ENCODE measurements at regions not wholly inside any gene's neighbourhood (a gene's known extent, or its start where the extent isn't known, plus 50 kb on each side); places are given as distances from the start of the nearest gene placed in this dataset.
"Not testable (repeated sequence)": the region's sequence is repeated elsewhere in the genome, so short reads cannot be mapped to it uniquely, and the experiment has no call there.

DNA sequence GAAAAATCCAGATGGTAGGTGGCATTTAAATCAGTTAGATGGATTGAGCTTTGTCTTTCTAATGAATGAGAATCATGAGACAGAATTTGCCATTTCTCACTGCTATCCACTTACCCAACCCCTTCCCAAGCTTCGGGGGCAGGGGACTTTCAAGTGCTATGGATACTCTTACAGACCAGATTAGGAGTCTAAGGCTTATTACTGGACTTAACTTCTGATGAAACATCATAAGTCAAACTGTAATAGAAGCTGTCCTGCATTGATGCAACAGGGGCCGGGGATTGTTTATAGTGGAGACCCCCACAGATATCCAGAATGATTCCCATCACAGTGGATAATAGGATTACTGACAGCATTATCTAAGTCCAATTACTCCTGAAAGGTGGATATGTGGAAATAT lies 267.0 kb downstream of the NUF2 start:
- H3K4me3 ChIP-seq (ENCODE audit: low read length) = no peak overlapping the region
- no peak for DNase-seq (ENCODE audit: low read depth)
- TF ChIP-seq, protein P1, sequence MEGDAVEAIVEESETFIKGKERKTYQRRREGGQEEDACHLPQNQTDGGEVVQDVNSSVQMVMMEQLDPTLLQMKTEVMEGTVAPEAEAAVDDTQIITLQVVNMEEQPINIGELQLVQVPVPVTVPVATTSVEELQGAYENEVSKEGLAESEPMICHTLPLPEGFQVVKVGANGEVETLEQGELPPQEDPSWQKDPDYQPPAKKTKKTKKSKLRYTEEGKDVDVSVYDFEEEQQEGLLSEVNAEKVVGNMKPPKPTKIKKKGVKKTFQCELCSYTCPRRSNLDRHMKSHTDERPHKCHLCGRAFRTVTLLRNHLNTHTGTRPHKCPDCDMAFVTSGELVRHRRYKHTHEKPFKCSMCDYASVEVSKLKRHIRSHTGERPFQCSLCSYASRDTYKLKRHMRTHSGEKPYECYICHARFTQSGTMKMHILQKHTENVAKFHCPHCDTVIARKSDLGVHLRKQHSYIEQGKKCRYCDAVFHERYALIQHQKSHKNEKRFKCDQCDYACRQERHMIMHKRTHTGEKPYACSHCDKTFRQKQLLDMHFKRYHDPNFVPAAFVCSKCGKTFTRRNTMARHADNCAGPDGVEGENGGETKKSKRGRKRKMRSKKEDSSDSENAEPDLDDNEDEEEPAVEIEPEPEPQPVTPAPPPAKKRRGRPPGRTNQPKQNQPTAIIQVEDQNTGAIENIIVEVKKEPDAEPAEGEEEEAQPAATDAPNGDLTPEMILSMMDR (IDR thresholded peaks at IDR 0.05; ENCODE audit: insufficient read depth, low read depth, low read length, missing control alignments) = no peak

DNA sequence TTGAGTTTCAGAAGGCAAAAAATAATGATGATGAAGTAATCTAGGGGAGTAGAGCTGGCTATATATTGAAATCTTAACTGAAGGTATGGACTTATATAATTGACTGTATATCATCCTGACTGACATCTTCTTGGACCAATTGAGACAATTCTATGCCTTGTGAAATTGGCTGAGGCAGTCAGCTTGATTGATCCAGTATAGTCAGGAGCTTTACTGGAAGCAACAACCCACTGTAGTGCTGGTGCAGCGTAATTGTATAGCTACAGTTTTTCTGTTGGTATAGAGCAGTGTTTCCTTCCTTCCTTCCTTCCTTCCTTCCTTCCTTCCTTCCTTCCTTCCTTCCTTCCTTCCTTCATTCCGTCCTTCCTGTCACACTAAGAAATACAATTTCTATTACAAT lies 268.0 kb downstream of the NUF2 start:
- H3K4me3 ChIP-seq (ENCODE audit: low read length) = no peak overlapping the region
- no peak for DNase-seq (ENCODE audit: low read depth)
- TF ChIP-seq, protein P1 (IDR thresholded peaks at IDR 0.05; ENCODE audit: insufficient read depth, low read depth, low read length, missing control alignments) = no peak

DNA sequence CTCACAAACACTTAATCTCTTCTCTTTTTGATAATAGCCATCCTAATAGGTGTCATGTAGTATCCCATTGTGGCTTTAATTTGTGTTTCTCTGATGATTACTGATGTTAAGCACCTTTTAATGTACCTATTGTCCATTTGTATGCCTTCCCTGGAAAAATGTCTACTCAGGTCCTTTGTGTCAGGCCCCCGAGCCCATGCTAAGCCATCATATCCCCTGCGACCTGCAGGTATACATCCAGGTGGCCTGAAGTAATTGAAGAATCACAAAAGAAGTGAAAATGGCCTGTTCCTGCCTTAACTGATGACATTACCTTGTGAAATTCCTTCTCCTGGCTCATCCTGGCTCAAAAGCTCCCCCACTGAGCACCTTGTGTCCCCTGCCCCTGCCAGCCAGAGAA lies 269.4 kb downstream of the NUF2 start:
- DNase-seq (ENCODE audit: low read depth); H3K4me3 ChIP-seq (ENCODE audit: low read length): not testable (repeated sequence)

DNA sequence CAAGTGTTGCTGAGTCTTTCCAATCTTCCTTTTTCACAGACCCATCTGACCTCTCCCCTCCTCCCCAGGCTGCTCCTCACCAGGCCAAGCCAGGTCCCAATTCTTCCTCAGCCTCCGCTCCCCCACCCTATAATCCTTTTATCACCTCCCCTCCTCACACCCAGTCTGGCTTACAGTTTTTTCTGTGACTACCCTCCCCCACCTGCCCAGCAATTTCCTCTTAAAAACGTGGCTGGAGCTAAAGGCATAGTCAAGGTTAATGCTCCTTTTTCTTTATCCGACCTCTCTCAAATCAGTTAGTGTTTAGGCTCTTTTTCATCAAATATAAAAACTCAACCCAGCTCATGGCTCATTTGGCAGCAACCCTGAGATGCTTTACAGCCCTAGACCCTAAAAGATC lies 270.9 kb downstream of the NUF2 start:
- not testable (repeated sequence) for DNase-seq (ENCODE audit: low read depth); H3K4me3 ChIP-seq (ENCODE audit: low read length)

DNA sequence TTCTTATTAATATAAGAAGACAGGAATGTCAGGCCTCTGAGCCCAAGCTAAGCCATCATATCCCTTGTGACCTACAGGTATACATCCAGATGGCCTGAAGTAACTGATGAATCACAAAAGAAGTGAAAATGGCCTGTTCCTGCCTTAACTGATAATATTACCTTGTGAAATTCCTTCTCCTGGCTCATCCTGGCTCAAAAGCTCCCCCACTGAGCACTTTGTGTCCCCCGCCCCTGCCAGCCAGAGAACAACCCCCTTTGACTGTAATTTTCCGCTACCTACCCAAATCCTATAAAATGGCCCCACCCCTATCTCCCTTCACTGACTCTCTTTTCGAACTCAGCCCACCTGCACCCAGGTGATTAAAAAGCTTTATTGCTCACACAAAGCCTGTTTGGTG lies 274.4 kb downstream of the NUF2 start:
- not testable (repeated sequence) for DNase-seq (ENCODE audit: low read depth); H3K4me3 ChIP-seq (ENCODE audit: low read length)

DNA sequence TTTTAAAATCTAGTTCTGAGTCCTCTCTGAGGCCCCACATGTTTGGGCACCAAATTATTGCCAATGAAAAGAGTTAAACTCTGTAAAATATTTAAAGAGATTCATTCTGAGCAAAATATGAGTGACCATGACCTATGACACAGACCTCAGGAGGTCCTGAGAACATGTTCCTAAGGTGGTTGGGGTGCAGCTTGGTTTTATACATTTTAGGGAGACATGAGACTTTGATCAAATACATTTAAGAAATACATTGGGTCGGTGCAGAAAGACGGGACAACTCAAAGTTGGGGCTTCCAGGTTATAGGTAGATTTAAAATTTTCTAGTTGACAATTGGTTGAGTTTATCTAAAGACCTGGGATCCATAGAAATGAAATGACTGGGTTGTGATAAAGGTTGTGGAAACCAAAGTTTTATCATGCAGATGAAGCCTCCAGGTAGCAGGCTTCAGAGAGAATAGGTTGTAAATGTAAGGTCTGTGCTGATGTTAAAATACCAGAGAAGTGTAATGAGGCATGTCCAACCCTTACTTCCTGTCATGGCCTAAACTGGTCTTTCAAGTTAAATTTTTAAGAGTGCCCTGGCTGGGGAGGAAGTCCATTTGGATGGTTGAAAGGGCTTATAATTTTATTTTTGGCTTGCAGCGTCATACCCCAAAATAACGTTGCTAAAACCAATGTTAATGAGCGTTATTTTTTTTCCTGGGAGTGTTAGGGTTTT lies 274.9 kb downstream of the NUF2 start:
- TF ChIP-seq, protein P1 (IDR thresholded peaks at IDR 0.05; ENCODE audit: insufficient read depth, low read depth, low read length, missing control alignments) = no peak
- DNase-seq (ENCODE audit: low read depth) = peak; percentile 4
- no peak overlapping the region for H3K4me3 ChIP-seq (ENCODE audit: low read length)

DNA sequence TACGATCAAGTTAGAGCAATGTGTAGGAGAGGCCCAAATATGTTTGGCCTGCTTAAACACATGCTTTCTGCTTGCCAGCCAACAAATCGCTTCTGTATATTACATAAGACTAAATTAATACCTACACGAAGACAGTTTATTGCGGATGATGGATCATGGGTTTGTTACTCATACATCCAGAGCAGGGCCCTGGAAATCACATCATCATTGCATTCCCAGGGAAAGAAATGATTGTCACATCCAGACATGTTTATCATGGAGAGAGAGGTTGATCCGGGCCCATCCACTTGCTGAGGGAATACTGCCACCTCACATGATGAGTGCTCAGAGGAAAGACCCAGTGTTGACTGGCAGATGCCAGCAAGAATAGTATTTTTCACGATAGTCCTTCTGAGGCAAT lies 282.6 kb downstream of the NUF2 start:
- no peak overlapping the region for H3K4me3 ChIP-seq (ENCODE audit: low read length)
- DNase-seq (ENCODE audit: low read depth) = no peak
- TF ChIP-seq, protein P1 (IDR thresholded peaks at IDR 0.05; ENCODE audit: insufficient read depth, low read depth, low read length, missing control alignments) = no peak

DNA sequence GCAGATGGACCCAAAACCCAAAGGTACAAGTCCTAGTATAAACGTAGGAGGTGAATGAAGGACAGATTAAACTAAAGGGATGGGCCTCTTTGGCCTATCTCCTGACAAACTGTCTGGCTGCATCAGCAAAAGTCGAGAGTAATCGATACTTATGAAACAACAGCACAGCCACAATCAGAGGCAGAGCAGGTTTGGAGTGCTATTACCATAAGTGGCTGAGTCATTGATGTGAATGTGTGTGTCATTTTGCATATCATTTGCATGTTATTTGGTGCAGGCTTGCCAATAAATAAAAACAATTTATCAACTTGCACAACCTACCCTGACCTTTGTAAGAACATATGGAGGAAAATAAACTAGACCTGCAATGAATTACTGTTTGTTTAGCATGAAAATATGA lies 283.1 kb downstream of the NUF2 start:
- no peak overlapping the region for H3K4me3 ChIP-seq (ENCODE audit: low read length)
- TF ChIP-seq, protein P1 (IDR thresholded peaks at IDR 0.05; ENCODE audit: insufficient read depth, low read depth, low read length, missing control alignments) = no peak
- no peak for DNase-seq (ENCODE audit: low read depth)

DNA sequence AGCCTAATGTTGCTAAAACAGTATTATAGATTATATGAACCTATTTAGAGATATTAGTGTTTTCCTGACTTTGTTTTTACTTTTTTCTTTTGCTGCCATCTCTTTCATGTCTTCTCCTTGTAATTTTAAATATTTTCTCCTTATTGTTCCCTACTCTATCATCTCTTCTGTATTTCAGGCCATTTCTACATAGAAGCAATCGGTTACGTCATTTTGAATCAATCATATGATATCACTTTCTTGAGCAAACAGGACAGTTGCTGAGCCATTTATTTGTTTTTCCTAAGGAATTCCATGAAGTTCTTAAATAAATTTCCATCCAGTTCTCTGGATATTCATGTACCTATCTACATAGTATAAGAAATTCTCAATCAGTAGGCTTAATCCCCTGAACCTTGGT lies 287.2 kb downstream of the NUF2 start:
- H3K4me3 ChIP-seq (ENCODE audit: low read length) = no peak overlapping the region
- no peak for DNase-seq (ENCODE audit: low read depth)
- TF ChIP-seq, protein P1 (IDR thresholded peaks at IDR 0.05; ENCODE audit: insufficient read depth, low read depth, low read length, missing control alignments) = no peak

Data from epithelial cell of esophagus (primary cell).